ENCODE measurements at regions not wholly inside any gene's neighbourhood (a gene's known extent, or its start where the extent isn't known, plus 50 kb on each side); places are given as distances from the start of the nearest gene placed in this dataset.
"Not testable (repeated sequence)": the region's sequence is repeated elsewhere in the genome, so short reads cannot be mapped to it uniquely, and the experiment has no call there.

- Histone ChIP-seq H3K9me3 (ENCODE audit: control insufficient read depth, low read length) (peaks cover 2% of the 10 kb centered on the region), H3K4me1 (ENCODE audit: control insufficient read depth, insufficient read depth, low read length) (peaks cover 33% of the 10 kb centered on the region), H3K36me3 (ENCODE audit: control insufficient read depth, insufficient read depth, low read length, severe bottlenecking) (no peaks in the 10 kb centered on the region), H3K27me3 (replicated peaks; ENCODE audit: control insufficient read depth, insufficient read depth, low read length) (no peaks in the 10 kb centered on the region), H3K9ac (ENCODE audit: low read length) (peak overlapping the region; percentile 56), H3K4me3 (ENCODE audit: low read length) (no peak overlapping the region)
- DNase-seq (ENCODE audit: low read depth), result no peak
Measured at GRCh38 chr12:89225401-89225800, 126.9 kb downstream of the DUSP6 start.

DNA sequence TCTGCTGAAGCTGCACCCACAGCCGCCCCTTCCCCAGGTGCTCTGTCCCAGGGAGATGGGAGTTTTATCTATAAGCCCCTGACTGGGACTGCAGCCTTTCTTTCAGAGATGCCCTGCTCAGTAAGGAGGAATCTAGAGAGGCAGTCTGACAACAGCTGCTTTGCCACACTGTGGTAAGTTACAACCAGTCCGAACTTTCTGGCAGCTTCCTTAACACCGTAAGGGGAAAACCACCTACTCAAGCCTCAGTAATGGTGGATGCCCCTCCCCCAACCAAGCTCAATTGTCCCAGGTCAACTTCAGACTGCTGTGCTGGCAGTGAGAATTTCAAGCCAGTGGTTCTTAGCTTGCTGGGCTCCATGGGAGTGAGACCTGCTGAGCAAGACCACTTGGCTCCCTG is 129.7 kb downstream of the DUSP6 start:
- not testable (repeated sequence) for DNase-seq (ENCODE audit: low read depth); H3K4me3 ChIP-seq (ENCODE audit: low read length); H3K9me3 ChIP-seq (ENCODE audit: control insufficient read depth, low read length); H3K9ac ChIP-seq (ENCODE audit: low read length); H3K27me3 ChIP-seq (replicated peaks; ENCODE audit: control insufficient read depth, insufficient read depth, low read length); H3K36me3 ChIP-seq (ENCODE audit: control insufficient read depth, insufficient read depth, low read length, severe bottlenecking)
- H3K4me1 ChIP-seq (ENCODE audit: control insufficient read depth, insufficient read depth, low read length), result peaks cover 19% of the 10 kb centered on the region

DNA sequence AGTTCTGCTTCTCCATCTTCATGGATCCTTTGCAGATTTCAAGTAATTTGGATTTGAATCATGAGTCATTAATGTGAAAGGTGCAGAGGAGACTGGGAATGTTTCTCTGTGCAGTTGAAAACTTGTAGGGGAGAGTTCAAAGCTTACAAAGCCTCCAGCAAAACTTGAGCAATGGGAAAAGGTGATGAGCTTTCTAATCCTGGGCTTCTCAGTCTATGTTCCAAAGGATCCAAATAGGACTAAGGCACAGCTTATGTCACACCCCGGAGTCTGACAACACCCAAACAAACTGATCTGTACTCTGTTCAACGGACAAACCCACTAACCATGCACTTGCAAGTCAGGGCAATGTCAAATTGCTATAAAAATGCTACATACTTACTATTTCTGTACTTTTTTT is 134.8 kb downstream of the DUSP6 start:
- Histone ChIP-seq H3K36me3 (ENCODE audit: control insufficient read depth, insufficient read depth, low read length, severe bottlenecking) (no peaks in the 10 kb centered on the region), H3K27me3 (replicated peaks; ENCODE audit: control insufficient read depth, insufficient read depth, low read length) (no peaks in the 10 kb centered on the region), H3K4me3 (ENCODE audit: low read length) (no peak overlapping the region), H3K4me1 (ENCODE audit: control insufficient read depth, insufficient read depth, low read length) (peaks cover 26% of the 10 kb centered on the region), H3K9me3 (ENCODE audit: control insufficient read depth, low read length) (peaks cover 2% of the 10 kb centered on the region), H3K9ac (ENCODE audit: low read length) (peak overlapping the region; percentile 78)
- no peak for DNase-seq (ENCODE audit: low read depth)

DNA sequence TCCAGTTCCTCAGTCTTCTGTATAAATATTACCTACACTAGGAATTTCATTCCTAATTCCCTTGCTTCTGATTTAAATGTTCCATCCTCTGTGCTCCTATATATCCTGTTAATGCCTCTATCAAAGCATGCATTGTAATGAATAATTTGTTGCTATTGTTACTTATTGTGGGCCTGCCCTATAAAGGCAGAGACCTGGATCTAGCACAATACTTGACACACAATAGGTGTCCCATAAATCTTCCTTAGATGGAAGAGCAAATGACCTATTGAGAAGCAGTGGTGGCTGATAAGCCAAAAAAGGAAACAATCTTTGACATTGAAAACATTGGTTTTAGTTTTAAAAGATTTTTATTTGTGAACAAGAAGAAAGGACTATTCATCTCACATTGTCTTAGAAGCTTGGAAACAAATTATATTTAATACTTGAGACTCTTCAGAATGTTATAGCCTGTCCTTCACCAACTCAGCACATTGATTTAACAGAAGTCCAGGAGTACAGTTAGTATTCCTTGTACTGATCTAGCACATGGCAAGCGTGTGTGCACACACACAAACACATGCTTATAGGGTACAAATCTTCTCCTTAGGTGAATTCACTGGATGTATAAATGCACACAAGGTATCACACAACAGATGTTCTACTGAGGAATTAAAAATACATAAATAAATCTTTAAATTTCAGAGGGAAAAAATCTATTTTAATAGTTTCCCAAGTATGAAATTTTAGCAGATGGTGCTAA is 135.9 kb downstream of the DUSP6 start:
- Histone ChIP-seq H3K4me1 (ENCODE audit: control insufficient read depth, insufficient read depth, low read length) (peaks cover 37% of the 10 kb centered on the region), H3K27me3 (replicated peaks; ENCODE audit: control insufficient read depth, insufficient read depth, low read length) (no peaks in the 10 kb centered on the region), H3K4me3 (ENCODE audit: low read length) (no peak overlapping the region), H3K9me3 (ENCODE audit: control insufficient read depth, low read length) (peaks cover 2% of the 10 kb centered on the region), H3K36me3 (ENCODE audit: control insufficient read depth, insufficient read depth, low read length, severe bottlenecking) (no peaks in the 10 kb centered on the region), H3K9ac (ENCODE audit: low read length) (peak overlapping the region; percentile 76)
- no peak for DNase-seq (ENCODE audit: low read depth)

DNA sequence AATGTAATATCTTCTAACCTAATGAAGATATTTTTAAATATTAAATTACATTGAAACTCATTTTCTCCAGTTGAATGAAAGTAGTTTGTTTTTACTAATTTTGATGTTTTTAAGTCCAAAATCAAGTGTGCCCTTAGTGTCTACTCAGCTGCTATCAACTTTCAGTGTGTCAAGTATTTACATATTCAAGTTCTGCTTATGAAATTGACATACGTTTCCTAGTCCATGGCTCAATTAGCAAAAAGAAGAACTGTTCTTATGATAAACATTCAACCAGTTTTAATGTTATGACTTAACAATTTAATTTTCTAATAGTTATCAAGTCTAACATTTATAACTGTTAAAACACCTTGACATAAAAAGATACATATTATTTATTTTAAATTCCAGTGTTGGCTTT is 137.1 kb downstream of the DUSP6 start:
- Histone ChIP-seq H3K9ac (ENCODE audit: low read length) (no peak overlapping the region), H3K4me3 (ENCODE audit: low read length) (no peak overlapping the region), H3K9me3 (ENCODE audit: control insufficient read depth, low read length) (no peaks in the 10 kb centered on the region), H3K27me3 (replicated peaks; ENCODE audit: control insufficient read depth, insufficient read depth, low read length) (no peaks in the 10 kb centered on the region), H3K36me3 (ENCODE audit: control insufficient read depth, insufficient read depth, low read length, severe bottlenecking) (no peaks in the 10 kb centered on the region), H3K4me1 (ENCODE audit: control insufficient read depth, insufficient read depth, low read length) (peaks cover 49% of the 10 kb centered on the region)
- no peak for DNase-seq (ENCODE audit: low read depth)

DNA sequence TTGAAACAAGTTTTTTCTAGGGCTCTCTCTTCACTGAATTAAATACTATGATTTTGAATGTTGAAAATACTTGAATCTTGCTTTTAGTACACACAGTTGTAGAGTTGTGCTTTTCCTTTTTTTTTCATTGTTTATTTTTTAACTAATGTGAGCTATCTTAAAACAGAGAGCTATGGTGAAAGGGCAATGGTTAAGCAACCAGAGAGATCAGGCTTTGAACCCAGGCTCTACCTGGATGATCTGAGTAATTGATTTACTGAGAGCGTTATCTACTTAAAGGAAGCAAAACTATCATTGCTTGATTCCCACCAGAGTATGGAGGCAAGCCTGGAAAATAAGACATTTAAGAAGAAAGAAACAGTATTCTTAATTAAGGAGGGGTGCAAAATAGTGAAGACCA is 138.6 kb downstream of the DUSP6 start:
- Histone ChIP-seq H3K4me3 (ENCODE audit: low read length) (no peak overlapping the region), H3K36me3 (ENCODE audit: control insufficient read depth, insufficient read depth, low read length, severe bottlenecking) (no peaks in the 10 kb centered on the region), H3K9ac (ENCODE audit: low read length) (no peak overlapping the region), H3K9me3 (ENCODE audit: control insufficient read depth, low read length) (no peaks in the 10 kb centered on the region), H3K4me1 (ENCODE audit: control insufficient read depth, insufficient read depth, low read length) (peaks cover 62% of the 10 kb centered on the region), H3K27me3 (replicated peaks; ENCODE audit: control insufficient read depth, insufficient read depth, low read length) (no peaks in the 10 kb centered on the region)
- DNase-seq (ENCODE audit: low read depth), result no peak

DNA sequence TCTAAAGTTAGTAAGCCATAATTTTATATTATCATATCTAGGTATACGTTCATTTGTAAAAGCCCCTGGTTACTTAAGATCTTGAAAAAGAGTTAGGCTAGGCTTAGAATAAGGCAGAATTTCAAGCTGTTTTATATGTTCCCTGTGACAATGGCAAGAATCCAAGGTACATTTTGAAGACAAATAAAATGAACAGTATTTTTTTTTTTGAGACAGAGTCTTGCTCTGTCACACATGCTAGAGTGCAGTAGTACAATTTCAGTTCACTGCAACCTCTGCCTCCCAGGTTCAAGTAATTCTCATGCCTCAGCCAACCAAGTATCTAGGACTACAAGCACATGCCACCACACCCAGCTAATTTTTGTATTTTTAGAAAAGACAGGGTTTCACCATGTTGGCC is 139.2 kb downstream of the DUSP6 start:
- no peak for DNase-seq (ENCODE audit: low read depth)
- H3K4me1 ChIP-seq (ENCODE audit: control insufficient read depth, insufficient read depth, low read length), result peaks cover 66% of the 10 kb centered on the region
- H3K27me3 ChIP-seq (replicated peaks; ENCODE audit: control insufficient read depth, insufficient read depth, low read length), result no peaks in the 10 kb centered on the region
- H3K9me3 ChIP-seq (ENCODE audit: control insufficient read depth, low read length), result no peaks in the 10 kb centered on the region
- H3K9ac ChIP-seq (ENCODE audit: low read length), result peak overlapping the region; percentile 44
- H3K4me3 ChIP-seq (ENCODE audit: low read length), result no peak overlapping the region
- no peaks in the 10 kb centered on the region for H3K36me3 ChIP-seq (ENCODE audit: control insufficient read depth, insufficient read depth, low read length, severe bottlenecking)

DNA sequence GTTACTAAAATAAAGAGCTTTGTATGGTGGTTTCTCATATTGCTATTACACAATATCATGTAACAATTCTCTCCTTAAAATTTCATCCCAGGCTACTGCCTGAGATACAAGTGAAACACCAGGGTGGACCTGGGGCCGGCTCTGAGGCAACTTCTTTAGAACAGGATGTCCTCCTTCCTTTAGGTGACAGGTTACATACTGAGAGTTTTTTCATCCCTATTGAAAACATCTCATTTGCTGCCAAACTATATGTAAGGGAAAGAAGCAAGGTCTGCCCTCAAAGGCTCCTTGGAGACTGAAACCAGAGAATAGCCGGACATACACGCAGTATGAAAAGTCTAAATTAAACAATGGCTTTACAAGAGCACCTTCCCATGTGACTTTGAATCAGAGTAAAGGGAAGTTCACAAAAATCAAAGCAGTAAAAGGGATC is 139.9 kb downstream of the DUSP6 start:
- peak; percentile 66 for DNase-seq (ENCODE audit: low read depth)
- no peaks in the 10 kb centered on the region for H3K9me3 ChIP-seq (ENCODE audit: control insufficient read depth, low read length)
- no peaks in the 10 kb centered on the region for H3K36me3 ChIP-seq (ENCODE audit: control insufficient read depth, insufficient read depth, low read length, severe bottlenecking)
- H3K4me1 ChIP-seq (ENCODE audit: control insufficient read depth, insufficient read depth, low read length), result peaks cover 58% of the 10 kb centered on the region
- H3K27me3 ChIP-seq (replicated peaks; ENCODE audit: control insufficient read depth, insufficient read depth, low read length), result no peaks in the 10 kb centered on the region
- no peak overlapping the region for H3K4me3 ChIP-seq (ENCODE audit: low read length)
- H3K9ac ChIP-seq (ENCODE audit: low read length), result peak overlapping the region; percentile 44

DNA sequence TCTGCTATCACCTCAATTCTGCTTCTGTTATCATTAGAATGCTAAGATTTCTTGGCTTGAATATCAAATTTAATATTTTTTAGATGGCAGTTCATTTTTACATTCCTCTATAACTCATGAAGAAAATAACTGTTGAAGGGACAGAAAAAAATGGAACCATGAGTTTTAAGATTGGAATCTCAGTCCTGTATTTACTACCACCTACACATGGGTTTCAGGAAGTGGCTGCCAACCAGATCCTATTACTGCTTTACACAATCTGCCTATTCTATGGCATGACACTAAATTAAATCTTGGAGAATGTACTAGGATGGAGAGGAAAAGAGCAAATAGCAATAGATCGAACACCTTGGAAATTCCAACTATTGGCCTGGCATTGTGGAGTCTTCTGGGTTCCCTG is 140.8 kb downstream of the DUSP6 start:
- Histone ChIP-seq H3K9me3 (ENCODE audit: control insufficient read depth, low read length) (no peaks in the 10 kb centered on the region), H3K27me3 (replicated peaks; ENCODE audit: control insufficient read depth, insufficient read depth, low read length) (no peaks in the 10 kb centered on the region), H3K4me3 (ENCODE audit: low read length) (peak overlapping the region; percentile 13), H3K4me1 (ENCODE audit: control insufficient read depth, insufficient read depth, low read length) (peaks cover 49% of the 10 kb centered on the region), H3K9ac (ENCODE audit: low read length) (peak overlapping the region; percentile 8), H3K36me3 (ENCODE audit: control insufficient read depth, insufficient read depth, low read length, severe bottlenecking) (no peaks in the 10 kb centered on the region)
- DNase-seq (ENCODE audit: low read depth), result peak; percentile 54

DNA sequence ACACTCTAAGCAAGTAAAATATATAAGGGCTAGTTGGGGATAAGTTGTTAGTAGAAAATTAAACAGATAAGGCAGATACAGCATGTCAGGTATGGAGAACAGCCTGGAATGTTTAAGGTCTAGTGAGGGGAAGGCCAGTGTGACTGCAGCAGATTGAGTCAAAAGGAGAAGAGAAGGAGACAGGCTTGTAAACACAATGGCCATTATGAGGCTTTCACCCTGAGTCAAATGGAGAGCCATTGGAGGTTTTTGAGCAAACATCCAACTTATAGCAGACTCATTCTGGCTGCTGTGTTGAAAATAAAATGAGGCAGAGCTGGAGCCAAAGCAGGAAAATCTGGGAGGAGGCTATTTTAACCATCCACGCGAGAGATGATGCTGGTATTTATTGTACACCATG is 142.0 kb downstream of the DUSP6 start:
- peaks cover 49% of the 10 kb centered on the region for H3K4me1 ChIP-seq (ENCODE audit: control insufficient read depth, insufficient read depth, low read length)
- no peaks in the 10 kb centered on the region for H3K36me3 ChIP-seq (ENCODE audit: control insufficient read depth, insufficient read depth, low read length, severe bottlenecking)
- no peak for DNase-seq (ENCODE audit: low read depth)
- no peaks in the 10 kb centered on the region for H3K27me3 ChIP-seq (replicated peaks; ENCODE audit: control insufficient read depth, insufficient read depth, low read length)
- no peaks in the 10 kb centered on the region for H3K9me3 ChIP-seq (ENCODE audit: control insufficient read depth, low read length)
- H3K4me3 ChIP-seq (ENCODE audit: low read length), result no peak overlapping the region
- peak overlapping the region; percentile 82 for H3K9ac ChIP-seq (ENCODE audit: low read length)

GRCh38 chr12:89208661-89209096 is 143.6 kb downstream of the DUSP6 start:
- no peaks in the 10 kb centered on the region for H3K27me3 ChIP-seq (replicated peaks; ENCODE audit: control insufficient read depth, insufficient read depth, low read length)
- H3K4me1 ChIP-seq (ENCODE audit: control insufficient read depth, insufficient read depth, low read length), result peaks cover 49% of the 10 kb centered on the region
- H3K9ac ChIP-seq (ENCODE audit: low read length), result peak overlapping the region; percentile 82
- peak overlapping the region; percentile 61 for H3K4me3 ChIP-seq (ENCODE audit: low read length)
- no peaks in the 10 kb centered on the region for H3K9me3 ChIP-seq (ENCODE audit: control insufficient read depth, low read length)
- H3K36me3 ChIP-seq (ENCODE audit: control insufficient read depth, insufficient read depth, low read length, severe bottlenecking), result no peaks in the 10 kb centered on the region
- peak; percentile 78 for DNase-seq (ENCODE audit: low read depth)

- H3K9me3 ChIP-seq (ENCODE audit: control insufficient read depth, low read length), result no peaks in the 10 kb centered on the region
- H3K4me1 ChIP-seq (ENCODE audit: control insufficient read depth, insufficient read depth, low read length), result peaks cover 31% of the 10 kb centered on the region
- H3K36me3 ChIP-seq (ENCODE audit: control insufficient read depth, insufficient read depth, low read length, severe bottlenecking), result no peaks in the 10 kb centered on the region
- no peak overlapping the region for H3K9ac ChIP-seq (ENCODE audit: low read length)
- no peak overlapping the region for H3K4me3 ChIP-seq (ENCODE audit: low read length)
- DNase-seq (ENCODE audit: low read depth), result no peak
- H3K27me3 ChIP-seq (replicated peaks; ENCODE audit: control insufficient read depth, insufficient read depth, low read length), result no peaks in the 10 kb centered on the region
Measured at GRCh38 chr12:89206390-89206789, 145.9 kb downstream of the DUSP6 start.

Measured in adipocyte (in vitro differentiated cells).